Skeletal muscle tissue (tissue), 3 donors: ENCODE measurements at regions not wholly inside any gene's neighbourhood (a gene's known extent, or its start where the extent isn't known, plus 50 kb on each side); places are given as distances from the start of the nearest gene placed in this dataset.

Experiments used
- H3K27ac ChIP-seq: one replicate; pipeline ENCODE4 v1.7.0; 2013; ENCODE audit warnings: mild to moderate bottlenecking, low read depth, low read length, inconsistent platforms
- H3K27me3 ChIP-seq, 3 donors: one replicate each; pipeline ENCODE4 v1.7.0; 2013; ENCODE audit warnings: low read length in 3 of 3; ENCODE audit not compliant: control insufficient read depth in 3 of 3, insufficient read depth in 3 of 3
- H3K36me3 ChIP-seq, 3 donors: one replicate each; pipeline ENCODE4 v1.7.0; 2013; ENCODE audit warnings: low read length in 3 of 3; ENCODE audit not compliant: control insufficient read depth in 3 of 3, insufficient read depth in 3 of 3
- H3K4me1 ChIP-seq, 3 donors: one replicate each; pipeline ENCODE4 v1.7.0; 2013; ENCODE audit warnings: low read length in 3 of 3, mild to moderate bottlenecking in 3 of 3; ENCODE audit not compliant: control insufficient read depth in 3 of 3, insufficient read depth in 3 of 3
- H3K4me3 ChIP-seq, 3 donors: one replicate each; pipeline ENCODE4 v1.7.0; 2013; ENCODE audit warnings: low read length in 3 of 3
- H3K9ac ChIP-seq, 3 donors: one replicate each; pipeline ENCODE4 v1.7.0; 2013; ENCODE audit warnings: low read length in 3 of 3, mild to moderate bottlenecking in 3 of 3, moderate library complexity in 2 of 3, low read depth in 1 of 3
- H3K9me3 ChIP-seq, 3 donors: one replicate each; pipeline ENCODE4 v1.7.0; 2013; ENCODE audit warnings: low read length in 3 of 3; ENCODE audit not compliant: control insufficient read depth in 3 of 3
- donor health status: Osteomylitis.

DNA sequence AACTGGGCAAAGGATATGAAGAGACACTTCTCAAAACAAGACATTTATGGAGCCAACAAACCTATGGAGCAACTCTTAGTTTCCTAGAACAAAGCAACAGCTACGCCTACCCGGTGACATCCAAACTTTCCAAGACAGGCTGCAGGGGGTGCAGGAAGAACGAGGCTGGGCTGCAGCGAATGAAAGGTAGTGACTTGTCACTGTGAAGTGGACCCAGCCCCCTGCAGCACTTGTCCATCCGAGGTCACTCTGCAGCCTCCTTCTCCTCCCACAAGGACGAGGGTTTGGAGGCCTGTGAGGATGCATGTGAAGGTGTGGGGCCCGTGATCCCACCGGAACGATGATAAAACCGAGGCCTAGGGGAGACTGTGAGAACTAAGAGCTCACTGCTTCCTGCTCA is 192.6 kb upstream of the RPL38 start:
- Histone ChIP-seq H3K4me1 (no peaks in the 10 kb centered on the region), H3K9me3 (peaks cover 0 to 3% (median 2%) of the 10 kb centered on the region in 3 donors), H3K9ac (no peak overlapping the region), H3K27ac (no peak overlapping the region), H3K4me3 (no peak overlapping the region), H3K36me3 (no peaks in the 10 kb centered on the region), H3K27me3 (peaks cover 30 to 53% (median 40%) of the 10 kb centered on the region in 3 donors)

- Histone ChIP-seq H3K27ac (no peak overlapping the region), H3K4me3 (no peak overlapping the region), H3K9ac (no peak overlapping the region), H3K4me1 (no peaks in the 10 kb centered on the region), H3K36me3 (no peaks in the 10 kb centered on the region), H3K9me3 (peaks cover 0 to 3% (median 2%) of the 10 kb centered on the region in 3 donors), H3K27me3 (peaks cover 29 to 55% (median 40%) of the 10 kb centered on the region in 3 donors)
Observed at GRCh38 chr17:74011966-74012365, 191.5 kb upstream of the RPL38 start.

GRCh38 chr17:74012465-74012864 is 191.0 kb upstream of the RPL38 start:
- Histone ChIP-seq H3K9ac (no peak overlapping the region), H3K27ac (no peak overlapping the region), H3K4me1 (no peaks in the 10 kb centered on the region), H3K27me3 (peaks cover 27 to 60% (median 42%) of the 10 kb centered on the region in 3 donors), H3K9me3 (peaks cover 0 to 3% (median 2%) of the 10 kb centered on the region in 3 donors), H3K36me3 (no peaks in the 10 kb centered on the region), H3K4me3 (no peak overlapping the region)

DNA sequence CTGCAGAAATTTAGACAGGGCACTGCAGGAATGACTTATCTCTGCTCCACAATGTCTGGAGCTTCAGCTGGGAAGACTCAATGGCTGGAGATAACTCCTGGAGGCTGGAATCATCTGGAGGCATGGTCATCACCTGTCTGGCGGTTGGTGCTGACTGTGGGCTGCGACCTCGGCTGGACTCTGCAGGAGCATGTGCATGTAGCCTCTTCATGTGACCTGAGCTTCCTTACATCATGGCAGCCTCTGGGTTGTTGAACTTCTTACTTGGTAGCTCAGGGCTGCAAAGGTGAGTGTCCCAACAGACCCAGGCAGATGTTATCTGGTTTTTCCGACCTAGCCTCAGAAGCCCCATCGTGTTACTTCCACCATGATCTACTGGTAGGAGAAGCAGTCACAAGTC is 188.2 kb upstream of the RPL38 start:
- H3K36me3 ChIP-seq: no peaks in the 10 kb centered on the region
- H3K4me3 ChIP-seq: no peak overlapping the region
- H3K27ac ChIP-seq: no peak overlapping the region
- H3K27me3 ChIP-seq: peaks cover 12 to 40% (median 37%) of the 10 kb centered on the region in 3 donors
- peaks cover 0 to 3% (median 2%) of the 10 kb centered on the region in 3 donors for H3K9me3 ChIP-seq
- no peaks in the 10 kb centered on the region for H3K4me1 ChIP-seq
- H3K9ac ChIP-seq: no peak overlapping the region

DNA sequence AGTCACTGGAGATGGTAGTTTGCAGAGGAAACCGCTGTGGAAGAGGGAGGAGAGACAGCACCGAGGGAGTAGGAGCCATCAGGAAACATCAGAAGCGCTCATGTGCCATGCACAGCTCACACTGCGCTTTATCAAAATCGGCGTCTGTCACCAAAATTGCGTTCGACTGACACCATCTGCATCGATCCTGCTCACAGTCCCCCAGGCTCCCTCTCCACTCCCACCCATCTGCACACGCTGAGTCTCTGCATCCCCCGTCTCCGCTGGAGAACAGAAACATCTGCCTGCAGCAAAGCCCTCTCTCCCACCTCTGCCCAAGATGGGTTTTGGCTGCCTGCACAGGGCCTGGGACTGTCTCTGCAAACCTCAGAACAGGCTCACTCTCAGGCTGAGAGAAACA is 187.5 kb upstream of the RPL38 start:
- no peak overlapping the region for H3K27ac ChIP-seq
- H3K36me3 ChIP-seq: no peaks in the 10 kb centered on the region
- peaks cover 0 to 3% (median 2%) of the 10 kb centered on the region in 3 donors for H3K9me3 ChIP-seq
- no peaks in the 10 kb centered on the region for H3K4me1 ChIP-seq
- no peak overlapping the region for H3K4me3 ChIP-seq
- peaks cover 12 to 43% (median 35%) of the 10 kb centered on the region in 3 donors for H3K27me3 ChIP-seq
- no peak overlapping the region for H3K9ac ChIP-seq

- Histone ChIP-seq H3K9me3 (peaks cover 0 to 3% (median 2%) of the 10 kb centered on the region in 3 donors), H3K27me3 (peaks cover 12 to 40% (median 34%) of the 10 kb centered on the region in 3 donors), H3K9ac (no peak overlapping the region), H3K27ac (no peak overlapping the region), H3K4me1 (no peaks in the 10 kb centered on the region), H3K4me3 (no peak overlapping the region), H3K36me3 (no peaks in the 10 kb centered on the region)
Observed at GRCh38 chr17:74016461-74016860, 187.0 kb upstream of the RPL38 start.

DNA sequence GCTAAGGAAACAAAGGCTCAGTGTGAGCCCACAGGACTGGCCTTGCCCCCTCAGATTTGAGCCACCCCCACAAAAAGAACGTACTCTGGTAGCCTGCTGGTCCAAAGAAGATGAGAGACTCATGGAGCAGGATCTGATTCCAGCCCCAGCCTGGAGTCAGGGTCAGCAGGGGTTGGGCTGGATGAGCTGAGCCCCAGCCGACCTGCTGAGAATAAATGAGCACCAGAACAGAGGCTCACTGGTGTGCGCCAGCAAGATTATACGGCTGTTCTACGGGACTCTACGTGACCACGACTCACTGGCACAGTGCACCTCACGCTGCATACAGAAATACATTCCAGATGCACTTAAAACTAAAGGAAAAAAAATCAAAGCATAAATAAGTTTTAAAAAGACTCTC is 186.0 kb upstream of the RPL38 start:
- Histone ChIP-seq H3K27ac (no peak overlapping the region), H3K9me3 (peaks cover 0 to 3% (median 2%) of the 10 kb centered on the region in 3 donors), H3K4me3 (no peak overlapping the region), H3K4me1 (no peaks in the 10 kb centered on the region), H3K9ac (no peak overlapping the region), H3K36me3 (no peaks in the 10 kb centered on the region), H3K27me3 (peaks cover 8 to 34% (median 34%) of the 10 kb centered on the region in 3 donors)

- H3K9me3 ChIP-seq: peaks cover 0 to 3% (median 2%) of the 10 kb centered on the region in 3 donors
- no peak overlapping the region for H3K27ac ChIP-seq
- H3K27me3 ChIP-seq: peaks cover 8 to 36% (median 34%) of the 10 kb centered on the region in 3 donors
- no peak overlapping the region for H3K4me3 ChIP-seq
- no peak overlapping the region for H3K9ac ChIP-seq
- H3K4me1 ChIP-seq: no peaks in the 10 kb centered on the region
- H3K36me3 ChIP-seq: no peaks in the 10 kb centered on the region
Observed at GRCh38 chr17:74018115-74018514, 185.4 kb upstream of the RPL38 start.

DNA sequence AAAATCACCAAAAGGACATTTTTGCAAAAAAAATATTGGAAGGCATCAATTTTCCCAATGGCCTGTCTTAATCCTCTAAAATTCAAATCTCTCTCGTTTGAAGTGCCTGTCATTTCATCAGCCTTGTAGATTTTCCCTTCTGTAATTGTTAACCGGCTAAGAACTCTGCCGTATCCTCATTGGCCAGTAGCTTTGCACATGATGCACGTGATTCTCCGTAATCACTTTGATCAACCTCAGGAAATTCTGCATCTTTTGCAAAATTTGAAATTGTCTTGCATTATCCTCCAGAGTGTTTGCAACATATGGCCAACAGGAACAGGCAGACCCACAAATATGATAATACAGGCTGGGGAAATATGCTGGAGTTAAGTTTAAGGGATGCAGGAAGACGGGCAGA is 184.2 kb upstream of the RPL38 start:
- Histone ChIP-seq H3K4me3 (no peak overlapping the region), H3K36me3 (no peaks in the 10 kb centered on the region), H3K9me3 (peaks cover 0 to 3% (median 2%) of the 10 kb centered on the region in 3 donors), H3K9ac (no peak overlapping the region), H3K4me1 (no peaks in the 10 kb centered on the region), H3K27ac (no peak overlapping the region), H3K27me3 (peaks cover 8 to 39% (median 32%) of the 10 kb centered on the region in 3 donors)

DNA sequence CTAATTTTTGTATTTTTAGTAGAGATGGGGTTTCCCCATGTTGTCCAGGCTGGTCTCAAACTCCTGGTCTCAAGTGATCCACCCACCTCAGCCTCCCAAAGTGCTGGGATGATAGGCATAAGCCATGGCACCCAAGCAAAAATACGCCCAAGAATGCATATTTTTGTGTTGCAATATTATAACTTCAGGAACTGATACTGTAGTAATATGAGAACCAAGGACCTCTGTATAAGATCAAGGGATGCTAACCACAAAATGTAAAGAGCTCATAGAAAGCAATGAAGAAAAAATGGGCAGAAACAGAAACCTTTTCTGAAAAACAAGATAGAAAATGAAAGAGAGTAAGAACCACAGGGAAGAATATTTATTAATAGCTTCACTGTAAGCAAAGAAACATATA is 183.6 kb upstream of the RPL38 start:
- Histone ChIP-seq H3K36me3 (no peaks in the 10 kb centered on the region), H3K27ac (no peak overlapping the region), H3K4me3 (no peak overlapping the region), H3K27me3 (peaks cover 8 to 35% (median 28%) of the 10 kb centered on the region in 3 donors), H3K4me1 (no peaks in the 10 kb centered on the region), H3K9ac (no peak overlapping the region), H3K9me3 (peaks cover 0 to 3% (median 2%) of the 10 kb centered on the region in 3 donors)
